ENCODE measurements at regions not wholly inside any gene's neighbourhood (a gene's known extent, or its start where the extent isn't known, plus 50 kb on each side); places are given as distances from the start of the nearest gene placed in this dataset.

- no peaks in the 10 kb centered on the region for H4K20me1 ChIP-seq (ENCODE audit: insufficient read depth)
- no peak overlapping the region for H3K4me3 ChIP-seq (IDR thresholded peaks at IDR 0.05; ENCODE audit: insufficient read depth, low read depth, low read length)
- no peak for TF ChIP-seq CTCF (conservative IDR thresholded peaks at IDR 0.05; ENCODE audit: low read depth, low read length)
Observed at GRCh38 chr3:117745516-117745915, 1035.9 kb downstream of the TUSC7 start.

GRCh38 chr3:117746066-117746465, 1036.5 kb downstream of the TUSC7 start:
- Histone ChIP-seq H3K27ac (no peak overlapping the region), H3K36me3 (ENCODE audit: insufficient read depth) (no peaks in the 10 kb centered on the region), H3K4me3 (IDR thresholded peaks at IDR 0.05; ENCODE audit: insufficient read depth, low read depth, low read length) (no peak overlapping the region), H3K79me2 (ENCODE audit: insufficient read depth, low read depth) (no peaks in the 10 kb centered on the region), H3K4me2 (no peak overlapping the region), H2AFZ (ENCODE audit: low read depth) (no peak overlapping the region), H3K4me1 (ENCODE audit: low read depth, poor library complexity, severe bottlenecking) (no peaks in the 10 kb centered on the region), H3K9ac (no peak overlapping the region), H4K20me1 (ENCODE audit: insufficient read depth) (no peaks in the 10 kb centered on the region), H3K27me3 (ENCODE audit: insufficient read depth, low read depth) (no peaks in the 10 kb centered on the region)
- TF ChIP-seq CTCF (conservative IDR thresholded peaks at IDR 0.05; ENCODE audit: low read depth, low read length) = no peak

More at GRCh38 chr3:117745516-117745915, 1035.9 kb downstream of the TUSC7 start:
- Histone ChIP-seq H3K9ac (no peak overlapping the region), H2AFZ (ENCODE audit: low read depth) (no peak overlapping the region), H3K79me2 (ENCODE audit: insufficient read depth, low read depth) (no peaks in the 10 kb centered on the region), H3K36me3 (ENCODE audit: insufficient read depth) (no peaks in the 10 kb centered on the region), H3K27ac (no peak overlapping the region), H3K27me3 (ENCODE audit: insufficient read depth, low read depth) (no peaks in the 10 kb centered on the region), H3K4me1 (ENCODE audit: low read depth, poor library complexity, severe bottlenecking) (no peaks in the 10 kb centered on the region), H3K4me2 (no peak overlapping the region)

GRCh38 chr3:117748131-117748530, 1038.6 kb downstream of the TUSC7 start:
- H2AFZ ChIP-seq (ENCODE audit: low read depth) = no peak overlapping the region
- no peaks in the 10 kb centered on the region for H4K20me1 ChIP-seq (ENCODE audit: insufficient read depth)
- H3K4me1 ChIP-seq (ENCODE audit: low read depth, poor library complexity, severe bottlenecking) = no peaks in the 10 kb centered on the region
- H3K79me2 ChIP-seq (ENCODE audit: insufficient read depth, low read depth) = no peaks in the 10 kb centered on the region
- no peak overlapping the region for H3K4me2 ChIP-seq
- no peak overlapping the region for H3K27ac ChIP-seq
- no peak for TF ChIP-seq CTCF (conservative IDR thresholded peaks at IDR 0.05; ENCODE audit: low read depth, low read length)
- H3K9ac ChIP-seq = no peak overlapping the region
- no peaks in the 10 kb centered on the region for H3K36me3 ChIP-seq (ENCODE audit: insufficient read depth)
- no peak overlapping the region for H3K4me3 ChIP-seq (IDR thresholded peaks at IDR 0.05; ENCODE audit: insufficient read depth, low read depth, low read length)
- H3K27me3 ChIP-seq (ENCODE audit: insufficient read depth, low read depth) = no peaks in the 10 kb centered on the region

DNA sequence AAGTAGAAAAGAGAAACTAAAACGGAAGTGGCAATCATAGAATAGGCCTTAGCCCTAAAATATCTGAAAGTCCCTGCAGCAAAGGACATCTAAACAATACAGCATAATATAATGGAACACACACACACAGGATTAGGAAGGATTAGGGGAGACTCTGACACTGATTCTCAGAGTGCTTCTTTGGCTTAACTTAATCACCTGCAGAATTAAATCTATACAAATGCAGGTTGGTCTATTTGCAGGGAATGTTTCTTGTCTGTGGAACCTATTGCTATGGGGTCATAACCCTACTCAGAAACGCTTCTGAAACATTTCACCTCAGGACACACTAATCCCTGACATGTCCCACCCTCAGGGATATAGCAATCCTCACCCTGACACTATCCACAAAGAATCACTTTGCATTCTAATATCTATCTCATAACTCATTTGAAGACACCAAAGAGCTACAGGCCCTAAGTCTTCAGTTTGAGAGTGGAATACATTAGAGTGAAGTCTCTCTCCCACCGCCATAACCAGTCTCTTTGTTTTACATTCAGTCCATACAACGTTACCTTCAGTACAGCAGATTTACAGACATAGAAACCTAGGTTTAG, 1041.2 kb downstream of the TUSC7 start:
- Histone ChIP-seq H3K27me3 (ENCODE audit: insufficient read depth, low read depth) (no peaks in the 10 kb centered on the region), H3K27ac (no peak overlapping the region), H3K79me2 (ENCODE audit: insufficient read depth, low read depth) (no peaks in the 10 kb centered on the region), H3K9ac (no peak overlapping the region), H2AFZ (ENCODE audit: low read depth) (no peak overlapping the region), H4K20me1 (ENCODE audit: insufficient read depth) (no peaks in the 10 kb centered on the region), H3K4me3 (IDR thresholded peaks at IDR 0.05; ENCODE audit: insufficient read depth, low read depth, low read length) (no peak overlapping the region), H3K36me3 (ENCODE audit: insufficient read depth) (no peaks in the 10 kb centered on the region), H3K4me2 (no peak overlapping the region), H3K4me1 (ENCODE audit: low read depth, poor library complexity, severe bottlenecking) (no peaks in the 10 kb centered on the region)
- TF ChIP-seq CTCF (conservative IDR thresholded peaks at IDR 0.05; ENCODE audit: low read depth, low read length) = no peak

All from KMS-11 (cell line).